Glomerular endothelial cell (primary cell): ENCODE measurements at regions not wholly inside any gene's neighbourhood (a gene's known extent, or its start where the extent isn't known, plus 50 kb on each side); places are given as distances from the start of the nearest gene placed in this dataset.

Experiments used
- DNase-seq: peaks from one replicate; pipeline ENCODE4 v3.0.0-alpha.2; 2011; ENCODE audit warnings: low read depth, low spot score; ENCODE audit errors: extremely low read depth

GRCh38 chr21:38691631-38692030 lies 114.1 kb upstream of the ETS2 start:
- DNase-seq = no peak

DNA sequence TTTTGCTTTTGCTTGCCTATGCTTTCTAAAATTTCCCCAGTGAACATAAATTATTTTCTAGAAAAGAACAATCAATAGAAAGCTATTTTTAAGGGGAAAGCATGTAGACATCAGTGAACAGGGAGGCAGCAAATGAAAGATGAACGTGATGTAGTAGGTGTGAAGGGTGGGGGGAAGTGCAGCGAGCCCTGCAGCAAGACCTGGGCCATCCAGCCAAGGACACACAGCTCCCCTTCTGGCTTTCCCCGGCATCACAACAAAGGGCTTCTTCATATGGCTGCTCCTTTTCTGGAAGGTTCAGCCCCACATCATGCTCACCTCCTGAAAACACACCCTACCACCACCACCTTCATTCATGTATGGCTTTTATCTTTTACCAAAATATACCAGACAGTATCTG lies 109.2 kb upstream of the ETS2 start:
- no peak for DNase-seq

GRCh38 chr21:38699048-38699447 lies 106.7 kb upstream of the ETS2 start:
- no peak for DNase-seq

- no peak for DNase-seq
These were observed 103.5 kb upstream of the ETS2 start for GRCh38 chr21:38702196-38702595.

DNA sequence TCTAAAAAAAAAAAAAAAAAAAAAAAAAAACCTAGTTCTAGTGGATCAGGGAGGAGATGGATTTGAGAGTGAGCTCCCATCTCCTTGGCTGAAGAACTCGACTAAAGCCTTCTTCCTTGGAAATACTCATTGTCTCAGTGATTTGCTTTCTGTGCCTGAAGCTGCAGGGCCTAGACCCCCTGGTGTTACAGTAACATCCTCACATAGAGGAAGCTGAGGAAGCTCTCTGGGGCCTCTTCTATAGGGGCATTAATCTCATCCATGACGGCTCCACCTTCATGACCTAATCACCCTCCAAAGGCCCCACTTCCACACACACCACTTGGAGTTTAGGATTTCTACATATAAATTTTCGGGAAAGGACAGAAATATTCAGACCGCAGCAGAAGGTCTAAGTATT lies 95.9 kb upstream of the ETS2 start:
- no peak for DNase-seq

DNA sequence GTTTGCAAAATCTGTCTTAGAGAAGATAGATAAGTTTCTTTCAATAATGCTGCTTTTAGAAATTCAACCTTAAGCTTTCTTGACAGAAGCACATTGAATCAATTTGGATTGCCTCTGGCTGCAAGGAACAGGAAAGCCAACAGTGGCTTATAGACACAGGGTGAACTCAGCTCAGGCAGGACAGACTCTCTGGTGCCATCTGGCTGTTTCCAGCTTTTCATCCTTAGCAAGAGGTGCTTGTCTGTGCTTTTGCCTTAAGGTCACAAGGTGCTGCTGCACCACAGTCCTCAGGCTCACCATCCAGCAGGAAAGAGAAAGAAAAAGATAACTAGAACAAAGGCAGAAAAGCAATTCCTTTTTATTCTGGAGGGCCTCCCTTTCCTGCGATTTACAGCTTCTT lies 93.7 kb upstream of the ETS2 start:
- DNase-seq = peak; percentile 2

DNA sequence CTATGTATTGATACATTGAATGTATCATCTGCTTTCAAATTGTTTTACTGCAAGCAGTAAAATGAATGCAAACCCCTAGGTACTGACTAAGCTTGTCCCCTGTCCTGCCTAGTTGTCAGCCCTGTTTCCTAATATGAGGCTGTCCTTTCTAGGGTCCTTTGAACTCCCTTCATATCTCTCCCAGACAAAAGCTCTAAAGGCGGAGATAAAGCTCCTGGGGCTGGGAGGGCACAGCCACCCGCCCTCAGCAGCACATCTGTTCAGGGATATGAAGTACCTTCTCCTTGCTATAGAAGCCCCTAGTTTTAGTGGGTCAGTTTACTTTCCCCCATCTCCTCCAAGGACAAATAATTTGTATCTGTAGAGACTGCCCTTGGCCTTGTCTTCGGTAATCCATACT lies 93.1 kb upstream of the ETS2 start:
- DNase-seq = no peak

GRCh38 chr21:38714039-38714817 lies 91.5 kb upstream of the ETS2 start:
- DNase-seq = no peak

- no peak for DNase-seq
These were observed 90.7 kb upstream of the ETS2 start for GRCh38 chr21:38714999-38715398.

GRCh38 chr21:38716088-38716487 lies 89.6 kb upstream of the ETS2 start:
- no peak for DNase-seq

DNA sequence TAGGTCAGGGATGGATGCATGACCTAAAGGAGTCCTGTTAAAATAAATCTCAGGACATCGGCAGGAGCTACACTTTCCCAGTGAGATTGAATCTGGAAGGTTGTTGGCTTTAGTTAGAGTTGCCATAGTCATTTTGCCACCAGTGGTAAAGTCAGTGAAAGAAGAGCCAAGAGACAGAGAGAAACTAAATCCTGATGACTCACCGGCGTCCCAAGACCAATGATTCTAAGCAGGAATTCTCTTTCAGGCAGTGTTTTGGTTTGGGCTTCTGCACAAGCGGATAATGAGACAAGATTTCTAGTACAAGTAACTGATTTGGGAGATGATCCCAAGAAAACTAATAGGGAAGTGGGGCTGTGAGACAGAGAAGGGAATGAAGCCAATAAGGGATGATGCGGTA lies 88.8 kb upstream of the ETS2 start:
- DNase-seq = no peak

GRCh38 chr21:38718481-38718880 lies 87.2 kb upstream of the ETS2 start:
- DNase-seq = no peak

GRCh38 chr21:38720074-38720473 lies 85.7 kb upstream of the ETS2 start:
- no peak for DNase-seq

- DNase-seq = no peak
These were observed 84.7 kb upstream of the ETS2 start for GRCh38 chr21:38721055-38721454.

DNA sequence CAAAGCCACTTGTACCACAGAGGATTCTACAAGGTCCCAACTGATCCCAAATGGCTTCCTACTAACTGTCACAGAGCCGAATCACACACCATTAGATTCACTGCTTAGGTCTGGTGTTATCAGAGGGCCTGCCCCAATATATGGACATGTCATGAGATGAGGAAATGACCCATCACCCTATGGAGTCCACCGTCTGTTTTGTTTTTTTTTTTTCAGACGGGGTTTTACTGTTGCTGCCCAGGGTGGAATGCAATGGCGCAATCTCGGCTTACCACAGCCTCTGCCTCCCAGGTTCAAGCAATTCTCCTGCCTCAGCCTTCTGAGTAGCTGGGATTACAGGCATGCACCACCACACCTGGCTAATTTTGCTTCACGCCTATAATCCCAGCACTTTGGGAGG lies 83.8 kb upstream of the ETS2 start:
- no peak for DNase-seq

DNA sequence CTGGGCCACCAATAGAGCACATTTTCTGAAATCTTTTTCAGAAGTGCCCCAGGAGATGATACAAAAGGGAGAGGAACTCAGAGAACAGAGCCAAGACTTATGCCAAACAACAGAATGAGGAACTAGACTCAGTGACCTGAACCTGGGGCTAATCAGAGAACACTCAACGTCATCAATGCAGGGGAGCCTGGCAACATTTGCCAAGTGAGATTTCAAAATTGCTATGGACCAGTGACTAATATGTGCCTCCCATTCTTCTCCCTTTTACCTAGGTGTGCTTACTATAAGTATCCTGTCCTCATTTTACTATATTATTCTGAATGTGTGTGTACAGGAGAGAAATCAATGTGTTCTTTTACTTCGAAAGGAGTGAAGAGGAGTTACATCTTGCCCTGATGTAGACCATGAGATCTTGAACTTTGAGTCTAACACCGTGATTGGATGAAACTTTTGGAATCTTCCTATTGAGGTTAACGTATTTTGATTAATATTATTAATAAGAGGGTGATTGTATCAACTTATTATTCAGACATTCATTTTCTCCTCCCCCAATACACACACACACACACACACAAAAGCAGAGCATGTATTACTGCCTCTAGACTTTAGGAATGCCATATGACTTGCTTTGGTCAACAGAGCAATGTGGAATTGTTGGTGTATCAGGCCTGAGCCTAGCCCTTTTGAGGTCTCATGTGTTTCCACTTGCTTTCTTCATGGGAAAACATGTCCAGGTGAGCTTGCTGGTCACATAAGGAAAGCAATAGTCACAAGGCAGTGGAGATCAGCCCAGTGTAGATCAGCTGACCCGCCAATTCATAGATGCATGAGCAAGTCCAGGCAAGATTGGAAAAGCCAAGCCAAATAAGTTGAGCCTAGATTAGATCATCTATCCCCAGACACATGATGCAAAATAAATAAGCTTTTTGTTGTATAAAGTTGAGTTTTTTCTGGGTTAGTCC lies 80.3 kb upstream of the ETS2 start:
- no peak for DNase-seq

GRCh38 chr21:38726482-38726881 lies 79.2 kb upstream of the ETS2 start:
- no peak for DNase-seq

DNA sequence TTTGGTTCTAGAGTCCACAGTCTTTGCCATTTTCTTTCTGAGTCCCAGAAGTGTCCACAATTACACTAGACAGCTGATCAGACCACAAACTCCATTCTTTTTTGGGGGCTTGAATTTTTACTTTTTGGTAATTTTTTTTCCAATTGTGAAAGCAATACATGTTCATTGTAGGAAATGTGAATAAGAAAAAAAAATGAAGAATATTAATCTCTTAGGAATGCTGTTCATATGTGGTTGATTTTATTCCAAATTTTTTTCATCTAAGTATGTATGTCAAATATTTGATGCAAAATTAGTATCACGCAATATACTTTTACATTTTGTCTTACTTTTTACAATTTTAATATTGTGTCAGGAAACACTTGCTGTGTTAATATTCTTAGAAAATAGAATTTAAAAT lies 76.4 kb upstream of the ETS2 start:
- DNase-seq = no peak

GRCh38 chr21:38729754-38730379 lies 75.9 kb upstream of the ETS2 start:
- DNase-seq = no peak

DNA sequence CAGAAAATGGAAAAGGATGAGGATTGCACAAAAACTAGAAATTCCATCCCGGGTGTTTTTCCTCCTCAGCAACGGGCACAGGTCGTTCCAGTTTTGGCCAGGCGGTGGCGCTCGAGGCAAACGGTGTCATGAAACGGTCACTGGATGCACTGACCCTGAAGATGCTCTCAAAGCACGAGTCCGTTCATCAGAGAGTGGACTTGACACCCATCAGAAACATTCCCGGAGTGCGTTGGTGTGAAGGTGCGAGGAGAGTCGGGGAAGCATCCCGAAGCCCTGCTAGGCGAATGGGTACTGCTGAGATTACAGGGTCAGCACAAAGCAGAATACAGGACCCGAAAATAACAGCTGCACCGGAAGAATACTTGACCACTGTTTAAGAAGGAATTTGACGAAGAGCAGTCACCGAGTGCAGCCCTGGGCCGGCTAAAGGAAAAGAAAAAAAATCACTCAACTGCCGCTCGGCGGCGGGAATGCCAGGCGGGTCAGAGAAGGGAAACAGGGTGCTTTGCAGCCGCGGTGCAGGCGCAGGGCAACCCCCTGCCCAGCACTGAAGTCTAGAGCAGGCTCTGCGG lies 71.7 kb upstream of the ETS2 start:
- DNase-seq = peak; percentile 48
